A549 (cell line): ENCODE measurements at regions not wholly inside any gene's neighbourhood (a gene's known extent, or its start where the extent isn't known, plus 50 kb on each side); places are given as distances from the start of the nearest gene placed in this dataset.

Source experiments
- ATAC-seq, 2 experiments: fragments of 200-7000 bp in 1 of 2; fragments of >200 bp in 1 of 2; cut with Nextera tagmentation in 1 of 2; cut with Tn5 transposase in 1 of 2; 3 replicates each; pipeline versions ENCODE4 v1.8.0 to v1.9.1; 2018 to 2020; ENCODE audit warnings: mild to moderate bottlenecking in 1 of 2, moderate library complexity in 1 of 2
- CTCF ChIA-PET: fragments of 300-600 bp; sonication (Branson Sonifier 250); formaldehyde crosslinking; extraction: SDS; loops from one replicate; lab custom pipeline; 2021; ENCODE audit warnings: antibody characterized with exemption, inconsistent platforms; lab: Yijun Ruan, JAX
- POLR2A ChIA-PET: fragments of 350-600 bp; formaldehyde crosslinking; extraction: SDS; loops from one replicate; lab custom pipeline; 2021; ENCODE audit warnings: antibody characterized with exemption, inconsistent platforms; lab: Yijun Ruan, JAX
- DNase-seq, 2 experiments: peaks; one replicate each; pipeline versions ENCODE4 v3.0.0 to v3.0.0-alpha.2; 2011 to 2016; ENCODE audit warnings: low read depth in 1 of 2, low spot score in 1 of 2
- FAIRE-seq: peaks from 2 replicates; lab custom pipeline; 2011; peaks lifted over from hg19 to GRCh38; lab: Jason Lieb, UNC
- H3K27ac ChIP-seq, 2 experiments: fragments of >200 bp; sonication (Bioruptor Twin); formaldehyde crosslinking; 3 replicates each; pipeline ENCODE4 v1.5.1; 2016 to 2017
- H3K4me1 ChIP-seq: fragments of >200 bp; sonication (Bioruptor Twin); formaldehyde crosslinking; 3 replicates; pipeline ENCODE4 v1.6.1; 2016
- H3K4me2 ChIP-seq: fragments of >200 bp; sonication (Bioruptor Twin); formaldehyde crosslinking; 3 replicates; pipeline ENCODE4 v1.6.1; 2016
- H3K4me3 ChIP-seq: fragments of >200 bp; sonication (Bioruptor Twin); formaldehyde crosslinking; 3 replicates; pipeline ENCODE4 v1.5.1; 2016
- H3K9me3 ChIP-seq: fragments of >200 bp; sonication (Bioruptor Twin); formaldehyde crosslinking; 3 replicates; pipeline ENCODE4 v1.6.1; 2016
- BHLHE40 ChIP-seq: IDR thresholded peaks from 2 replicates; pipeline ENCODE4 v1.6.1; 2012; ENCODE audit warnings: low read depth, low read length, inconsistent platforms
- CEBPB ChIP-seq, 2 experiments: fragments of >200 bp in 1 of 2; sonication (Bioruptor Twin) in 1 of 2; formaldehyde crosslinking in 1 of 2; IDR thresholded peaks; 2 replicates each; pipeline ENCODE4 v1.6.1; 2012 to 2016
- EHF ChIP-seq: fragments of 250-450 bp; sonication (Bioruptor Pico); IDR thresholded peaks from 2 replicates; pipeline ENCODE4 v1.5.0; 2020; ENCODE audit warnings: mild to moderate bottlenecking
- EP300 ChIP-seq, 2 experiments: fragments of >200 bp; sonication (Bioruptor Twin); formaldehyde crosslinking; IDR thresholded peaks; 2 replicates in 1 of 2; 3 replicates in 1 of 2; pipeline ENCODE4 v1.6.1; 2016 to 2017
- FOSL2 ChIP-seq, 2 experiments: fragments of 450-650 bp in 1 of 2; fragments of >200 bp in 1 of 2; sonication (Bioruptor Twin) in 1 of 2; formaldehyde crosslinking; IDR thresholded peaks; 2 replicates each; pipeline versions ENCODE4 v1.5.0 to v1.6.1; 2016 to 2020; ENCODE audit warnings: mild to moderate bottlenecking in 1 of 2, moderate library complexity in 1 of 2
- FOXS1 ChIP-seq: fragments of 250-450 bp; sonication (Bioruptor Pico); IDR thresholded peaks from 2 replicates; pipeline ENCODE4 v1.5.0; 2020; ENCODE audit warnings: mild to moderate bottlenecking, moderate library complexity
- GATA3 ChIP-seq: IDR thresholded peaks from 2 replicates; pipeline ENCODE4 v1.6.1; 2012; ENCODE audit warnings: borderline replicate concordance
- HES2 ChIP-seq: fragments of >200 bp; sonication (Bioruptor Twin); formaldehyde crosslinking; IDR thresholded peaks from 2 replicates; pipeline ENCODE4 v1.6.1; 2016
- KDM5A ChIP-seq: fragments of 200-600 bp; sonication (generic); IDR thresholded peaks from 2 replicates; pipeline ENCODE4 v1.6.1; 2016; ENCODE audit warnings: antibody characterized with exemption, mild to moderate bottlenecking
- MAFK ChIP-seq: fragments of 450-650 bp; IDR thresholded peaks from 2 replicates; pipeline ENCODE4 v1.6.1; 2014; ENCODE audit not compliant: partially characterized antibody
- MAZ ChIP-seq: fragments of 150-350 bp; IDR thresholded peaks from 2 replicates; pipeline ENCODE4 v1.6.1; 2014; ENCODE audit warnings: antibody characterized with exemption, low read depth, low read length, borderline replicate concordance
- NFE2L2 ChIP-seq: fragments of 150-350 bp; conservative IDR thresholded peaks from 2 replicates; pipeline ENCODE4 v1.6.1; 2014; ENCODE audit warnings: low read length
- POLR2A ChIP-seq: IDR thresholded peaks from 2 replicates; pipeline ENCODE4 v1.6.1; 2012; ENCODE audit warnings: mild to moderate bottlenecking, low read length
- RAD21 ChIP-seq, 2 experiments: fragments of >200 bp in 1 of 2; sonication (Bioruptor Twin) in 1 of 2; formaldehyde crosslinking in 1 of 2; IDR thresholded peaks in 1 of 2; conservative IDR thresholded peaks in 1 of 2; 2 replicates in 1 of 2; 3 replicates in 1 of 2; pipeline ENCODE4 v1.6.1; 2012 to 2018; ENCODE audit warnings: inconsistent platforms in 1 of 2
- RNF2 ChIP-seq: fragments of 200-600 bp; sonication (generic); IDR thresholded peaks from 2 replicates; pipeline ENCODE4 v1.6.1; 2016; ENCODE audit warnings: low read depth, mild to moderate bottlenecking, antibody characterized with exemption, moderate library complexity, borderline replicate concordance
- TFCP2L1 ChIP-seq: fragments of 250-450 bp; sonication (Bioruptor Pico); IDR thresholded peaks from 2 replicates; pipeline ENCODE4 v1.5.0; 2021; ENCODE audit warnings: mild to moderate bottlenecking
- ZC3H11A ChIP-seq: fragments of 450-650 bp; IDR thresholded peaks from 2 replicates; pipeline ENCODE4 v1.6.1; 2014; ENCODE audit warnings: antibody characterized with exemption, mild to moderate bottlenecking
- ZFP36 ChIP-seq: fragments of 450-650 bp; IDR thresholded peaks from 2 replicates; pipeline ENCODE4 v1.6.1; 2014; ENCODE audit warnings: borderline replicate concordance; ENCODE audit not compliant: partially characterized antibody
- ZNF302 ChIP-seq: fragments of 250-450 bp; sonication (Bioruptor Pico); IDR thresholded peaks from 2 replicates; pipeline ENCODE4 v1.9.0; 2021; ENCODE audit warnings: inconsistent platforms, mild to moderate bottlenecking, moderate library complexity
- WGBS: methylation state at CpG from one replicate; pipeline ENCODE4 v1.1.6; 2017; ENCODE audit errors: missing lambda C conversion rate; 5-methylcytosine and 5-hydroxymethylcytosine counted together
- TF ChIP-seq, protein P1 (sequence below): fragments of 250-450 bp; sonication (Bioruptor Pico); IDR thresholded peaks from 2 replicates; pipeline ENCODE4 v1.5.0; 2021; ENCODE audit warnings: mild to moderate bottlenecking, moderate library complexity, borderline replicate concordance

- no peak for FAIRE-seq
Observed at GRCh38 chr22:27560781-27561180, 240.8 kb downstream of the MN1 start.

GRCh38 chr22:27561286-27561904 lies 240.2 kb downstream of the MN1 start:
- CTCF ChIA-PET = no interaction called here
- H3K4me1 ChIP-seq = peaks cover 13% of the 10 kb centered on the region; the same call in 2 of the 3 replicates
- TF ChIP-seq TFCP2L1 (CRISPR knock-in tag) (no peak), MAZ (no peak), EP300 (IDR thresholded peaks at IDR 0.05) (no peak), RAD21 (conservative IDR thresholded peaks at IDR 0.05 in 1 of 2, IDR thresholded peaks at IDR 0.05 in 1 of 2) (no peak)
- TF ChIP-seq, all 56 proteins: peak for 0
- Histone ChIP-seq H3K9me3 (no peaks in the 10 kb centered on the region), H3K27ac (no peak overlapping the region), H3K4me3 (no peak overlapping the region), H3K4me2 (no peak overlapping the region)
- FAIRE-seq = no peak
- 68% methylated on average over 8 of the region's 9 CpGs for WGBS
- no peak for ATAC-seq
- DNase-seq = no peak
- POLR2A ChIA-PET = no interaction called here

More at GRCh38 chr22:27560781-27561180, 240.8 kb downstream of the MN1 start:
- Histone ChIP-seq H3K4me1 (peaks cover 13% of the 10 kb centered on the region; the same call in 2 of the 3 replicates), H3K9me3 (no peaks in the 10 kb centered on the region), H3K27ac (no peak overlapping the region), H3K4me3 (no peak overlapping the region), H3K4me2 (no peak overlapping the region)
- ATAC-seq (no peak), DNase-seq (no peak)
- TF ChIP-seq ZC3H11A (no peak), NFE2L2 (no peak)
- CTCF ChIA-PET = no interaction called here
- WGBS = 53% methylated on average over 4 of the region's 5 CpGs
- POLR2A ChIA-PET = no interaction called here

GRCh38 chr22:27564806-27565205 lies 236.8 kb downstream of the MN1 start:
- ChIA-PET CTCF (no interaction called here), POLR2A (no interaction called here)
- ATAC-seq (no peak), FAIRE-seq (no peak)
- no peaks in the 10 kb centered on the region for H3K4me1 ChIP-seq
- H3K4me2 ChIP-seq = no peak overlapping the region
- no peaks in the 10 kb centered on the region for H3K9me3 ChIP-seq
- H3K27ac ChIP-seq = no peak overlapping the region
- TF ChIP-seq RNF2 = no peak
- no peak for TF ChIP-seq FOXS1
- TF ChIP-seq ZFP36 = no peak
- no peak for TF ChIP-seq MAFK
- no peak for TF ChIP-seq EHF (CRISPR knock-in tag)
- TF ChIP-seq HES2 = no peak
- TF ChIP-seq RAD21 (conservative IDR thresholded peaks at IDR 0.05 in 1 of 2, IDR thresholded peaks at IDR 0.05 in 1 of 2) = no peak
- no peak for TF ChIP-seq EP300 (IDR thresholded peaks at IDR 0.05)
- TF ChIP-seq ZC3H11A = no peak
- no peak for TF ChIP-seq ZNF302 (CRISPR knock-in tag)
- no peak for TF ChIP-seq POLR2A
- TF ChIP-seq BHLHE40 = no peak
- TF ChIP-seq FOSL2 (IDR thresholded peaks at IDR 0.05) = no peak
- TF ChIP-seq FOSL2 (CRISPR knock-in tag; IDR thresholded peaks at IDR 0.05) = no peak
- TF ChIP-seq CEBPB (IDR thresholded peaks at IDR 0.05) = no peak
- TF ChIP-seq, protein P1, sequence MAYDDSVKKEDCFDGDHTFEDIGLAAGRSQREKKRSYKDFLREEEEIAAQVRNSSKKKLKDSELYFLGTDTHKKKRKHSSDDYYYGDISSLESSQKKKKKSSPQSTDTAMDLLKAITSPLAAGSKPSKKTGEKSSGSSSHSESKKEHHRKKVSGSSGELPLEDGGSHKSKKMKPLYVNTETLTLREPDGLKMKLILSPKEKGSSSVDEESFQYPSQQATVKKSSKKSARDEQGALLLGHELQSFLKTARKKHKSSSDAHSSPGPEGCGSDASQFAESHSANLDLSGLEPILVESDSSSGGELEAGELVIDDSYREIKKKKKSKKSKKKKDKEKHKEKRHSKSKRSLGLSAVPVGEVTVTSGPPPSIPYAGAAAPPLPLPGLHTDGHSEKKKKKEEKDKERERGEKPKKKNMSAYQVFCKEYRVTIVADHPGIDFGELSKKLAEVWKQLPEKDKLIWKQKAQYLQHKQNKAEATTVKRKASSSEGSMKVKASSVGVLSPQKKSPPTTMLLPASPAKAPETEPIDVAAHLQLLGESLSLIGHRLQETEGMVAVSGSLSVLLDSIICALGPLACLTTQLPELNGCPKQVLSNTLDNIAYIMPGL = no peak
- TF ChIP-seq GATA3 = no peak
- TF ChIP-seq MAZ = no peak
- TF ChIP-seq KDM5A = no peak
- TF ChIP-seq, all 56 proteins: peak for 0
- whole genome bisulfite sequencing = 49% methylated on average over 2 of the region's 2 CpGs
- H3K4me3 ChIP-seq = no peak overlapping the region
- no peak for DNase-seq
